RWPE2 (cell line): ENCODE measurements at regions not wholly inside any gene's neighbourhood (a gene's known extent, or its start where the extent isn't known, plus 50 kb on each side); places are given as distances from the start of the nearest gene placed in this dataset.

Experiments
- ATAC-seq: fragments of 200-7000 bp; cut with Tn5 transposase; 3 replicates; pipeline ENCODE4 v1.9.1; 2021; ENCODE audit warnings: low read depth
- DNase-seq: peaks from one replicate; pipeline ENCODE4 v3.0.0-alpha.2; 2020; ENCODE audit warnings: low spot score
- H3K27ac ChIP-seq: fragments of 450-650 bp; 2 replicates; pipeline ENCODE4 v1.5.1; 2017; ENCODE audit warnings: mild to moderate bottlenecking; ENCODE audit not compliant: poor library complexity, severe bottlenecking
- H3K27me3 ChIP-seq: fragments of 250-450 bp; sonication (Bioruptor Pico); 2 replicates; pipeline ENCODE4 v1.5.1; 2021; ENCODE audit warnings: mild to moderate bottlenecking, moderate library complexity; ENCODE audit not compliant: insufficient read depth, poor library complexity, severe bottlenecking
- H3K36me3 ChIP-seq: fragments of 250-450 bp; sonication (Bioruptor Pico); 2 replicates; pipeline ENCODE4 v1.5.1; 2020; ENCODE audit warnings: low read depth, mild to moderate bottlenecking, moderate library complexity
- H3K4me1 ChIP-seq: fragments of 250-450 bp; sonication (Bioruptor Pico); 2 replicates; pipeline ENCODE4 v1.5.1; 2021; ENCODE audit warnings: mild to moderate bottlenecking, moderate library complexity; ENCODE audit not compliant: insufficient read depth, poor library complexity, severe bottlenecking
- H3K4me3 ChIP-seq: fragments of 250-450 bp; sonication (Bioruptor Pico); 2 replicates; pipeline ENCODE4 v1.5.1; 2021; ENCODE audit warnings: mild to moderate bottlenecking, moderate library complexity; ENCODE audit not compliant: severe bottlenecking
- H3K9me3 ChIP-seq: fragments of 250-450 bp; sonication (Bioruptor Pico); 2 replicates; pipeline ENCODE4 v1.5.1; 2021; ENCODE audit warnings: mild to moderate bottlenecking, moderate library complexity; ENCODE audit not compliant: severe bottlenecking
- CTCF ChIP-seq: fragments of 450-650 bp; IDR thresholded peaks from one replicate; pipeline ENCODE4 v1.5.1; 2017; ENCODE audit warnings: mild to moderate bottlenecking, moderate library complexity; ENCODE audit not compliant: poor library complexity, severe bottlenecking

DNA sequence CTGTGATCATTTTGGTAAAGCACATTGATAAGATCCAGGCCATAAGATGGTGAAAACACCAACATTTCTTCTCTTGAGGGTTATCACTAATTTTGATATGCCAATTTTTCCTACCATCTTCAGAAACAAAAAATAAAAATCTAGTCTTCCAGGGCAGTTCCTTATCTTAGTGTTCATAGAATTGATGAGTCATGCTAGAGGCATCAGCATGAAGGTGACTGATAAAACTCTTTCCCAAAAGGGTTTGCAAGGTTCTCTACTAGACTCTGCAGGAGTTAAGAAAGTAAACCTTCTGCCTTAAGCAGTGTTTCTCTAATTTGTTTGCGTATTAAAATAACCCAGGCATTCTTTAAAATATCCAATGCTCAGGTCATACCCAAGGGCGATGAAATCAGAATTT, 483.1 kb upstream of the CNTNAP2 start:
- no peak for DNase-seq
- TF ChIP-seq CTCF = no peak

GRCh38 chr7:145624618-145625017, 492.0 kb upstream of the CNTNAP2 start:
- no peak for DNase-seq

More for the DNA sequence above, 483.1 kb upstream of the CNTNAP2 start:
- Histone ChIP-seq H3K4me1 (no peaks in the 10 kb centered on the region), H3K27me3 (no peaks in the 10 kb centered on the region), H3K36me3 (no peaks in the 10 kb centered on the region), H3K9me3 (no peaks in the 10 kb centered on the region), H3K27ac (no peak overlapping the region), H3K4me3 (no peak overlapping the region)
- ATAC-seq = no peak

GRCh38 chr7:145605963-145606362, 510.6 kb upstream of the CNTNAP2 start:
- H3K9me3 ChIP-seq = no peaks in the 10 kb centered on the region
- H3K4me1 ChIP-seq = no peaks in the 10 kb centered on the region
- no peaks in the 10 kb centered on the region for H3K36me3 ChIP-seq
- no peak for ATAC-seq
- H3K27me3 ChIP-seq = no peaks in the 10 kb centered on the region
- no peak overlapping the region for H3K27ac ChIP-seq
- H3K4me3 ChIP-seq = no peak overlapping the region
- no peak for DNase-seq
- TF ChIP-seq CTCF = no peak

More at GRCh38 chr7:145624618-145625017, 492.0 kb upstream of the CNTNAP2 start:
- Histone ChIP-seq H3K27me3 (no peaks in the 10 kb centered on the region), H3K27ac (no peak overlapping the region), H3K4me3 (no peak overlapping the region), H3K36me3 (no peaks in the 10 kb centered on the region), H3K9me3 (peaks cover 8% of the 10 kb centered on the region), H3K4me1 (no peaks in the 10 kb centered on the region)
- no peak for TF ChIP-seq CTCF
- ATAC-seq = no peak

DNA sequence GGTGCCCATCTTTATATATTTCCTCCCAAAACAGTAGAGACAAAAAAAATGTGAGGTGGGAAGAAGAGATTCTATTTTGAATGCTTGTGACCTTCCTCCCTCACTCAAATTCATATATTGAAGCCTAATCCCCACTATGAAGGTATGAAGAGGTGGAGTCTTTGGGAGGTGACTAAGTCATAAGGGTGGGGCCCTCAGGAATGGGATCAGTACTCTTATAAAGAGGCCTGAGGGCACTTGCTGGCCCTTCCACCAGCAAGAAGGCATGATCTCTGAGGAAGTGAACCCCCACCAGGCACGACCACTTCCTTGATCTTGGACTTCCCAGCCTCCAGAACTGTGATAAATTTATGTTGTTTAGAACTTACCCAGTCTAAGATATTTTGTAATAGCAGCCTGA, 517.2 kb upstream of the CNTNAP2 start:
- DNase-seq (no peak), ATAC-seq (no peak; the same call in 2 of the 3 replicates)
- Histone ChIP-seq H3K4me1 (no peaks in the 10 kb centered on the region), H3K9me3 (no peaks in the 10 kb centered on the region), H3K27ac (no peak overlapping the region), H3K27me3 (no peaks in the 10 kb centered on the region), H3K36me3 (no peaks in the 10 kb centered on the region), H3K4me3 (no peak overlapping the region)
- TF ChIP-seq CTCF = no peak

DNA sequence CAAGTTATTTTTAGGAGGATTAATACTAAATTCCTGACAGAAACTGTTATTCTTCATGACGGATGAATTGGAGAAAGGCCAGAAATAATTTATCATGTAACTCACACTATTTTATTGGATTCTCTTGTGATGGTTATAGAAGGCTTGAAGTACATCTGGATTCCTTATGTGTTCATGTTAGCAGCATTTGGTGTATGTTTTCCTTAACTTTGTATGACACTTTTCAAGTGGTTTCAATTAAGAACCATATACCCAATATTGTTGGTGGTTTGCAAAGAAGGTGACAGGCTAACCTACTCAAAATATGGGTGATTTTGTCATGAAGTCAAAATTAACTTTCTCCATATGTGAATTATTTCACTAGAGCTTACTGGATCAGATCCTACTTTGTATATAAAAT, 532.2 kb upstream of the CNTNAP2 start:
- Histone ChIP-seq H3K9me3 (peaks cover 3% of the 10 kb centered on the region), H3K36me3 (no peaks in the 10 kb centered on the region), H3K27ac (no peak overlapping the region), H3K4me1 (no peaks in the 10 kb centered on the region), H3K4me3 (no peak overlapping the region), H3K27me3 (no peaks in the 10 kb centered on the region)
- DNase-seq (no peak), ATAC-seq (no peak)
- no peak for TF ChIP-seq CTCF
